GM12878 (cell line): ENCODE measurements at regions not wholly inside any gene's neighbourhood (a gene's known extent, or its start where the extent isn't known, plus 50 kb on each side); places are given as distances from the start of the nearest gene placed in this dataset.

Experiments used
- ATAC-seq: fragments of 200-7000 bp; cut with Tn5 transposase; 3 replicates; pipeline ENCODE4 v1.9.1; 2020; ENCODE audit warnings: mild to moderate bottlenecking, moderate library complexity
- BruUV-seq: library from RNA; stranded (reverse); fragments of 400-500 nt; replicated peaks from 2 replicates; lab custom pipeline; 2021; lab: Mats Ljungman, UMichigan
- CTCF ChIA-PET: fragments of 300-600 bp; sonication (Branson Sonifier 250); formaldehyde crosslinking; extraction: SDS; loops from one replicate; lab custom pipeline; 2021; ENCODE audit warnings: inconsistent platforms; lab: Yijun Ruan, JAX
- POLR2A ChIA-PET: fragments of 350-600 bp; formaldehyde crosslinking; extraction: SDS; loops from one replicate; lab custom pipeline; 2021; ENCODE audit warnings: inconsistent platforms; lab: Charles Lee
- RAD21 ChIA-PET: fragments of 300-600 bp; sonication (Branson Sonifier 250); formaldehyde crosslinking; loops from one replicate; lab custom pipeline; 2023; ENCODE audit warnings: antibody characterized with exemption; ENCODE audit not compliant: unreplicated experiment; lab: Charles Lee
- SMC1A ChIA-PET: fragments of 300-600 bp; sonication (Branson Sonifier 250); formaldehyde crosslinking; loops from one replicate; lab custom pipeline; 2023; ENCODE audit not compliant: unreplicated experiment, uncharacterized antibody; lab: Charles Lee
- DNase-seq: peaks from one replicate; pipeline ENCODE4 v3.0.0-alpha.2; 2011; ENCODE audit warnings: low read depth, low spot score
- FAIRE-seq: peaks from 3 replicates; lab custom pipeline; 2011; peaks lifted over from hg19 to GRCh38; lab: Jason Lieb, UNC
- H2AFZ ChIP-seq: 2 replicates; pipeline ENCODE4 v1.6.0; 2011; ENCODE audit warnings: low read depth, low read length, control low read depth; ENCODE audit not compliant: control insufficient read depth
- H3K27ac ChIP-seq: 2 replicates; pipeline ENCODE4 v1.5.1; 2011; ENCODE audit warnings: control low read depth; ENCODE audit not compliant: control insufficient read depth, insufficient read depth
- H3K27me3 ChIP-seq, 2 experiments: replicated peaks in 1 of 2; 2 replicates each; pipeline versions ENCODE4 v1.6.0 to v1.6.1; 2011; ENCODE audit warnings: low read length in 1 of 2; ENCODE audit not compliant: control insufficient read depth in 2 of 2, insufficient read depth in 2 of 2
- H3K36me3 ChIP-seq, 2 experiments: 2 replicates each; pipeline ENCODE4 v1.5.1; 2011; ENCODE audit warnings: low read length in 1 of 2; ENCODE audit not compliant: control insufficient read depth in 2 of 2, insufficient read depth in 2 of 2
- H3K4me1 ChIP-seq: 2 replicates; pipeline ENCODE4 v1.6.1; 2011; ENCODE audit warnings: mild to moderate bottlenecking, low read length, moderate library complexity, mixed read lengths; ENCODE audit not compliant: control insufficient read depth, insufficient read depth
- H3K4me2 ChIP-seq: 2 replicates; pipeline ENCODE4 v1.6.0; 2011; ENCODE audit warnings: control low read depth; ENCODE audit not compliant: control insufficient read depth, insufficient read depth
- H3K4me3 ChIP-seq: fragments of 200-600 bp; sonication (generic); 2 replicates; pipeline ENCODE4 v1.5.1; 2016
- H3K79me2 ChIP-seq: 2 replicates; pipeline ENCODE4 v1.6.0; 2011; ENCODE audit warnings: low read length; ENCODE audit not compliant: control insufficient read depth, insufficient read depth
- H3K9ac ChIP-seq: 2 replicates; pipeline ENCODE4 v1.8.0; 2011; ENCODE audit warnings: low read length, control low read depth, mixed read lengths; ENCODE audit not compliant: control insufficient read depth, insufficient read depth
- H3K9me3 ChIP-seq: replicated peaks from 3 replicates; pipeline ENCODE4 v1.5.1; 2011; ENCODE audit warnings: mild to moderate bottlenecking, low read length; ENCODE audit not compliant: control insufficient read depth, insufficient read depth
- H4K20me1 ChIP-seq: 2 replicates; pipeline ENCODE4 v1.6.0; 2011; ENCODE audit not compliant: control insufficient read depth, insufficient read depth
- ATF7 ChIP-seq: fragments of 450-650 bp; IDR thresholded peaks from 2 replicates; pipeline ENCODE4 v1.6.1; 2016; ENCODE audit warnings: low read depth, mild to moderate bottlenecking
- CBX5 ChIP-seq: sonication (generic); IDR thresholded peaks from 2 replicates; pipeline ENCODE4 v1.6.1; 2016; ENCODE audit warnings: low read depth, moderate library complexity, mild to moderate bottlenecking, inconsistent platforms
- CHD1 ChIP-seq: IDR thresholded peaks from 2 replicates; pipeline ENCODE4 v1.6.1; 2012; ENCODE audit warnings: low read depth, low read length, improper control_type of control experiment
- EGR1 ChIP-seq, 2 experiments: IDR thresholded peaks; 1 replicate in 1 of 2; 2 replicates in 1 of 2; pipeline ENCODE4 v1.6.1; 2011 to 2012; ENCODE audit warnings: low read depth in 2 of 2, low read length in 2 of 2, borderline replicate concordance in 1 of 2, mild to moderate bottlenecking in 1 of 2, moderate library complexity in 1 of 2
- HCFC1 ChIP-seq: fragments of 150-350 bp; IDR thresholded peaks from 2 replicates; pipeline ENCODE4 v1.6.1; 2014; ENCODE audit warnings: low read length
- IRF4 ChIP-seq: IDR thresholded peaks from 2 replicates; pipeline ENCODE4 v1.6.1; 2011; ENCODE audit warnings: low read depth, low read length
- LARP7 ChIP-seq: fragments of 450-650 bp; IDR thresholded peaks from 2 replicates; pipeline ENCODE4 v1.6.1; 2017; ENCODE audit warnings: mild to moderate bottlenecking
- MEF2A ChIP-seq: IDR thresholded peaks from 2 replicates; pipeline ENCODE4 v1.6.1; 2011; ENCODE audit warnings: low read depth, mild to moderate bottlenecking, low read length, moderate library complexity; ENCODE audit not compliant: insufficient read depth
- MYB ChIP-seq: fragments of 150-350 bp; IDR thresholded peaks from 2 replicates; pipeline ENCODE4 v1.6.1; 2014; ENCODE audit warnings: mild to moderate bottlenecking, low read depth, low read length, borderline replicate concordance
- NFYB ChIP-seq: IDR thresholded peaks from 2 replicates; pipeline ENCODE4 v1.6.1; 2011; ENCODE audit warnings: low read depth, mild to moderate bottlenecking, low read length, improper control_type of control experiment, moderate library complexity; ENCODE audit not compliant: insufficient read depth
- RBBP5 ChIP-seq: fragments of 200-600 bp; sonication (generic); conservative IDR thresholded peaks from 2 replicates; pipeline ENCODE4 v1.6.1; 2016
- SIX5 ChIP-seq: IDR thresholded peaks from 2 replicates; pipeline ENCODE4 v1.6.1; 2011; ENCODE audit warnings: mild to moderate bottlenecking, low read depth, low read length, moderate library complexity; ENCODE audit not compliant: severe bottlenecking
- SMC3 ChIP-seq: IDR thresholded peaks from 2 replicates; pipeline ENCODE4 v1.6.1; 2011; ENCODE audit warnings: low read length, improper control_type of control experiment, borderline replicate concordance
- SREBF2 ChIP-seq: IDR thresholded peaks from 2 replicates; pipeline ENCODE4 v1.6.1; 2012; ENCODE audit warnings: mild to moderate bottlenecking, low read length
- SRF ChIP-seq, 2 experiments: IDR thresholded peaks; 2 replicates each; pipeline ENCODE4 v1.6.1; 2011; ENCODE audit warnings: low read depth in 2 of 2, low read length in 2 of 2, mild to moderate bottlenecking in 1 of 2, moderate library complexity in 1 of 2
- TCF3 ChIP-seq: IDR thresholded peaks from 2 replicates; pipeline ENCODE4 v1.6.1; 2012; ENCODE audit warnings: low read depth, mild to moderate bottlenecking, low read length, borderline replicate concordance; ENCODE audit not compliant: insufficient read depth
- WGBS: methylation state at CpG from one replicate; pipeline ENCODE4 v1.1.6; 2016; ENCODE audit warnings: low lambda C conversion rate; ENCODE audit not compliant: insufficient replicate concordance, insufficient coverage; ENCODE audit errors: missing lambda C conversion rate; 5-methylcytosine and 5-hydroxymethylcytosine counted together
- in situ Hi-C: fragments of 300-500 bp; cut with MboI; formaldehyde crosslinking; loops from 9 replicates; pipeline ENCODE4 v1.14.3; 2018; ENCODE audit warnings: mixed read lengths
- intact Hi-C: fragments of 100-400 bp; cut with micrococcal nuclease; formaldehyde crosslinking; loops from one replicate; pipeline ENCODE4 v1.14.2; 2022; ENCODE audit not compliant: unreplicated experiment
- TF ChIP-seq, protein P1 (sequence below): fragments of 450-650 bp; IDR thresholded peaks from 2 replicates; pipeline ENCODE4 v1.6.1; 2018; ENCODE audit warnings: borderline replicate concordance, mild to moderate bottlenecking; ENCODE audit not compliant: partially characterized antibody
- TF ChIP-seq, protein P2 (sequence below): fragments of 450-650 bp; IDR thresholded peaks from 2 replicates; pipeline ENCODE4 v1.6.1; 2018; ENCODE audit warnings: mild to moderate bottlenecking, low read depth, moderate library complexity; ENCODE audit not compliant: partially characterized antibody

DNA sequence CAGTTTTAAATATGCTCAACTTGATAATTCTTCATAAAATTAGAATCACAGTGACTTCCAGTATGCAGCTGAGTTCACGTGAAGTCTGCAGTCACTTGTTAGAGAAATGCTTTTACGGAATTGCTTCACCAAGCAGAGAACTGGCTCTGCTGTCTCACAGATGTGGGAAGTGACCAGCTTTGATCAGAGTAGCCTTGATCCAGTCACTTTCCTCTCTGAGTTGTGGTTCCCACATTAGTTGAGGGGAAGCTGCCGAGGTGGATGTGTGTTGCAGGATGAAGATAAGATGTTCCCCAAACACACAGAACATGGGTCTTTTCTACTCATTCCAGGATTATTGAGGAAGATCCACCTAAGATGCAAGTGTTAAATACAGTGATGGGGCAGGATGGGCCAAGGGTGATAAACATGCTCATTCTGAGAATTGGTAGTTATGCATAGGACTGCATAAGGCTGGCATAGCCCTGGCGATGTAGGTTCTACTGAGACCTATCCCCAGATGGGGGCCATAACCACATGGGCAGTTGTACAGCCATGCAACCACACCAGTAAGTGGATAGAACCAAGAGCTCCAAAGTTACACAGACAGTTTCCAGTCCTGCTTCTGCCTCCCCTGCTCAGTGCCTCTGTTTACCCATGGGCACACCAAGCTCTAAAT, 168.9 kb upstream of the MAF start:
- POLR2A ChIA-PET, result no interaction called here
- DNase-seq (no peak), FAIRE-seq (no peak), ATAC-seq (no peak)
- Histone ChIP-seq H4K20me1 (no peaks in the 10 kb centered on the region), H2AFZ (no peak overlapping the region), H3K79me2 (no peaks in the 10 kb centered on the region), H3K36me3 (no peaks in the 10 kb centered on the region), H3K27ac (no peak overlapping the region), H3K4me3 (no peak overlapping the region), H3K27me3 (no peaks in the 10 kb centered on the region), H3K9ac (no peak overlapping the region), H3K9me3 (no peaks in the 10 kb centered on the region), H3K4me2 (no peak overlapping the region), H3K4me1 (no peaks in the 10 kb centered on the region)
- RAD21 ChIA-PET, result no interaction called here
- TF ChIP-seq, protein P1, sequence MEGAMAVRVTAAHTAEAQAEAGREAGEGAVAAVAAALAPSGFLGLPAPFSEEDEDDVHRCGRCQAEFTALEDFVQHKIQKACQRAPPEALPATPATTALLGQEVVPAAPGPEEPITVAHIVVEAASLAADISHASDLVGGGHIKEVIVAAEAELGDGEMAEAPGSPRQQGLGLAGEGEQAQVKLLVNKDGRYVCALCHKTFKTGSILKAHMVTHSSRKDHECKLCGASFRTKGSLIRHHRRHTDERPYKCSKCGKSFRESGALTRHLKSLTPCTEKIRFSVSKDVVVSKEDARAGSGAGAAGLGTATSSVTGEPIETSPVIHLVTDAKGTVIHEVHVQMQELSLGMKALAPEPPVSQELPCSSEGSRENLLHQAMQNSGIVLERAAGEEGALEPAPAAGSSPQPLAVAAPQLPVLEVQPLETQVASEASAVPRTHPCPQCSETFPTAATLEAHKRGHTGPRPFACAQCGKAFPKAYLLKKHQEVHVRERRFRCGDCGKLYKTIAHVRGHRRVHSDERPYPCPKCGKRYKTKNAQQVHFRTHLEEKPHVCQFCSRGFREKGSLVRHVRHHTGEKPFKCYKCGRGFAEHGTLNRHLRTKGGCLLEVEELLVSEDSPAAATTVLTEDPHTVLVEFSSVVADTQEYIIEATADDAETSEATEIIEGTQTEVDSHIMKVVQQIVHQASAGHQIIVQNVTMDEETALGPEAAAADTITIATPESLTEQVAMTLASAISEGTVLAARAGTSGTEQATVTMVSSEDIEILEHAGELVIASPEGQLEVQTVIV, result no peak
- TF ChIP-seq ATF7, result no peak
- TF ChIP-seq SREBF2, result no peak
- TF ChIP-seq MEF2A, result no peak
- no peak for TF ChIP-seq MYB
- no peak for TF ChIP-seq NFYB
- TF ChIP-seq CHD1, result no peak
- no peak for TF ChIP-seq HCFC1
- TF ChIP-seq LARP7, result no peak
- no peak for TF ChIP-seq IRF4
- TF ChIP-seq SMC3, result no peak
- no peak for TF ChIP-seq SRF (IDR thresholded peaks at IDR 0.05; ENCODE audit: low read depth in 2 of 2, low read length in 2 of 2)
- TF ChIP-seq EGR1 (IDR thresholded peaks at IDR 0.05; ENCODE audit: borderline replicate concordance in 1 of 2, low read depth in 2 of 2, low read length in 2 of 2), result no peak
- no peak for TF ChIP-seq CBX5
- no peak for TF ChIP-seq TCF3
- TF ChIP-seq RBBP5, result no peak
- no peak for TF ChIP-seq SIX5
- TF ChIP-seq, protein P2, sequence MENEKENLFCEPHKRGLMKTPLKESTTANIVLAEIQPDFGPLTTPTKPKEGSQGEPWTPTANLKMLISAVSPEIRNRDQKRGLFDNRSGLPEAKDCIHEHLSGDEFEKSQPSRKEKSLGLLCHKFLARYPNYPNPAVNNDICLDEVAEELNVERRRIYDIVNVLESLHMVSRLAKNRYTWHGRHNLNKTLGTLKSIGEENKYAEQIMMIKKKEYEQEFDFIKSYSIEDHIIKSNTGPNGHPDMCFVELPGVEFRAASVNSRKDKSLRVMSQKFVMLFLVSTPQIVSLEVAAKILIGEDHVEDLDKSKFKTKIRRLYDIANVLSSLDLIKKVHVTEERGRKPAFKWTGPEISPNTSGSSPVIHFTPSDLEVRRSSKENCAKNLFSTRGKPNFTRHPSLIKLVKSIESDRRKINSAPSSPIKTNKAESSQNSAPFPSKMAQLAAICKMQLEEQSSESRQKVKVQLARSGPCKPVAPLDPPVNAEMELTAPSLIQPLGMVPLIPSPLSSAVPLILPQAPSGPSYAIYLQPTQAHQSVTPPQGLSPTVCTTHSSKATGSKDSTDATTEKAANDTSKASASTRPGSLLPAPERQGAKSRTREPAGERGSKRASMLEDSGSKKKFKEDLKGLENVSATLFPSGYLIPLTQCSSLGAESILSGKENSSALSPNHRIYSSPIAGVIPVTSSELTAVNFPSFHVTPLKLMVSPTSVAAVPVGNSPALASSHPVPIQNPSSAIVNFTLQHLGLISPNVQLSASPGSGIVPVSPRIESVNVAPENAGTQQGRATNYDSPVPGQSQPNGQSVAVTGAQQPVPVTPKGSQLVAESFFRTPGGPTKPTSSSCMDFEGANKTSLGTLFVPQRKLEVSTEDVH, result no peak
- WGBS, result 69% methylated on average over 3 of the region's 4 CpGs
- in situ Hi-C loops, result no loop called here
- CTCF ChIA-PET, result interaction anchor here (0.6 kb wide), 2 partner anchors 13 to 1647 kb away, joined by 3 read pairs; no protein-coding TSS in a partner anchor
- intact Hi-C loops, result no loop called here
- no TSS peak for BruUV-seq
- SMC1A ChIA-PET, result no interaction called here
